Endothelial cell of umbilical vein (primary cell): ENCODE measurements at regions not wholly inside any gene's neighbourhood (a gene's known extent, or its start where the extent isn't known, plus 50 kb on each side); places are given as distances from the start of the nearest gene placed in this dataset.

Experiments used
- BruUV-seq: library from RNA; stranded (reverse); fragments of 400-500 nt; replicated peaks from 2 replicates; lab custom pipeline; 2021; lab: Mats Ljungman, UMichigan
- CTCF ChIA-PET: fragments of 300-600, 350-600 bp; sonication (Branson Sonifier 250); formaldehyde crosslinking; loops from one replicate; lab custom pipeline; 2021; ENCODE audit warnings: antibody characterized with exemption, inconsistent platforms; lab: Charles Lee
- POLR2A ChIA-PET: fragments of 300-600, 350-600 bp; sonication (Branson Sonifier 250); formaldehyde crosslinking; loops from one replicate; lab custom pipeline; 2021; ENCODE audit warnings: antibody characterized with exemption, inconsistent platforms; lab: Charles Lee
- DNase-seq: peaks from one replicate; pipeline ENCODE4 v3.0.0-alpha.2; 2011; ENCODE audit warnings: low read depth, low spot score
- FAIRE-seq: peaks from 2 replicates; lab custom pipeline; 2011; peaks lifted over from hg19 to GRCh38; lab: Jason Lieb, UNC
- H2AFZ ChIP-seq: 2 replicates; pipeline ENCODE4 v1.6.0; 2012; ENCODE audit warnings: low read depth, low read length, control low read depth, inconsistent platforms
- H3K27ac ChIP-seq: 2 replicates; pipeline ENCODE4 v1.5.1; 2011; ENCODE audit warnings: low read depth, mild to moderate bottlenecking, control low read depth, low read length, moderate library complexity; ENCODE audit not compliant: insufficient read depth
- H3K27me3 ChIP-seq, 2 experiments: 2 replicates each; pipeline versions ENCODE4 v1.6.0 to v1.6.1; 2011; ENCODE audit warnings: low read length in 2 of 2, mixed read lengths in 1 of 2; ENCODE audit not compliant: control insufficient read depth in 2 of 2, insufficient read depth in 2 of 2
- H3K36me3 ChIP-seq, 2 experiments: 2 replicates in 1 of 2; 3 replicates in 1 of 2; pipeline ENCODE4 v1.5.1; 2011; ENCODE audit warnings: low read length in 2 of 2, mild to moderate bottlenecking in 1 of 2, moderate library complexity in 1 of 2; ENCODE audit not compliant: control insufficient read depth in 2 of 2, insufficient read depth in 2 of 2; ENCODE audit errors: extremely low read depth in 1 of 2
- H3K4me1 ChIP-seq: 3 replicates; pipeline ENCODE4 v1.5.1; 2011; ENCODE audit warnings: mild to moderate bottlenecking, low read length; ENCODE audit not compliant: control insufficient read depth, insufficient read depth; ENCODE audit errors: extremely low read depth
- H3K4me2 ChIP-seq: 2 replicates; pipeline ENCODE4 v1.6.1; 2011; ENCODE audit warnings: low read length, control low read depth, mixed read lengths; ENCODE audit not compliant: insufficient read depth
- H3K4me3 ChIP-seq, 3 experiments: fragments of 200-600 bp in 1 of 3; sonication (generic), shearing (Covaris generic) in 1 of 3; replicated peaks in 1 of 3; 2 replicates each; pipeline ENCODE4 v1.5.1; 2011 to 2016; ENCODE audit warnings: control low read depth in 3 of 3, low read length in 3 of 3, mild to moderate bottlenecking in 2 of 3, inconsistent platforms in 1 of 3, low read depth in 1 of 3, moderate library complexity in 1 of 3; ENCODE audit not compliant: insufficient read depth in 1 of 3
- H3K79me2 ChIP-seq: 2 replicates; pipeline ENCODE4 v1.6.0; 2012; ENCODE audit warnings: low read length, inconsistent platforms; ENCODE audit not compliant: control insufficient read depth, insufficient read depth
- H3K9ac ChIP-seq: replicated peaks from 2 replicates; pipeline ENCODE3; 2011; ENCODE audit warnings: low read length, control low read depth; ENCODE audit not compliant: insufficient read depth; ENCODE audit errors: extremely low read depth
- H3K9me1 ChIP-seq: replicated peaks from 3 replicates; pipeline ENCODE4 v1.6.0; 2011; ENCODE audit warnings: mild to moderate bottlenecking, low read length; ENCODE audit not compliant: control insufficient read depth, insufficient read depth; ENCODE audit errors: extremely low read depth
- H3K9me3 ChIP-seq: replicated peaks from 2 replicates; pipeline ENCODE4 v1.5.1; 2012; ENCODE audit warnings: low read length, inconsistent platforms; ENCODE audit not compliant: control insufficient read depth, insufficient read depth
- H4K20me1 ChIP-seq: replicated peaks from 2 replicates; pipeline ENCODE3; 2011; ENCODE audit warnings: mild to moderate bottlenecking, low read length; ENCODE audit not compliant: control insufficient read depth, insufficient read depth; ENCODE audit errors: extremely low read depth
- MYC ChIP-seq: IDR thresholded peaks from one replicate; pipeline ENCODE4 v1.6.1; 2011; ENCODE audit warnings: mild to moderate bottlenecking, low read depth, low read length
- dilution Hi-C: fragments of 300-500 bp; cut with MboI; formaldehyde crosslinking; loops from one replicate; pipeline ENCODE4 v1.15.0; 2019; ENCODE audit warnings: low sequenced_read_pairs; ENCODE audit not compliant: extremely low pct_ligation_motif_present
- intact Hi-C: fragments of 100-400 bp; cut with micrococcal nuclease; formaldehyde crosslinking; loops from one replicate; pipeline ENCODE4 v1.10.0; 2022
- TF ChIP-seq, protein P1 (sequence below), 2 donors: IDR thresholded peaks; 1 replicate in 1 of 2; 2 replicates in 1 of 2; pipeline ENCODE4 v1.5.1; 2011; ENCODE audit warnings: low read length in 2 of 2, mild to moderate bottlenecking in 2 of 2, moderate library complexity in 2 of 2, control low read depth in 1 of 2, inconsistent platforms in 1 of 2, low read depth in 1 of 2; ENCODE audit not compliant: insufficient read depth in 1 of 2; ENCODE audit errors: extremely low read depth in 1 of 2

DNA sequence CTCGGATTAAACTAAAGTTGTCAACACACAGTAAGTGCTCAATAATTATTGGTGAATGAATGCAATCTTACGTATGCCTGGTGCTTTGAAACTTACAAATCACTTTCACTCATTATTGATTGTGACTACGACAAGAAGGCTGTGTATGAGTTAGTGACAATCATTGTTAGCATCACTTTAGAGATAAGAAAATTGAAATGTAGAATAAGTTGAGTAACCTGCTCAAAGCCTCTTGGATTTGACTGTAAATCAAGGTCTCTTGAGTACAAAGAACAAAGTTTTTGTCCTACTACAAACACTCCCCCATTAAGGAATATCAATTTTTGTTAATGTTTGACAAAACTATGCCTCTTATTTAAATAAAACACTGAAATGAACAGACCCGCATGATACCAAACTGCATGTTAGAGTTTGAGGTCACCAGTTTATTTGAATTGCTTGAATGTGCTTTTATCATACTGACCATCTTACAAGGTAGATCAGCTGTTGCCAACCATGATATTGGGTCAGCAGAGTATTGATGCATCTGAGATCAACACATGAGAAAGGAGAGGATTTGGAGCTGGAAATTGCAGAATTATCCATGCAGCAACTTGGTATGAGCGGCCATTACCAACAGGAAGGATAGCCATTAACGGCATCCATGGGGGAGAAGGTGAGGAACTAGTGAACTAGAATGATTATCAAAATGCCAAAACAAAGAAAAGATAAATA, 142.1 kb downstream of the IRS1 start:
- no peaks in the 10 kb centered on the region for H3K36me3 ChIP-seq
- no peak overlapping the region for H3K4me3 ChIP-seq
- dilution Hi-C loops (no loop called here), intact Hi-C loops (loop anchor here (5.0 to 10.0 kb wide), 2 partner anchors 283 to 610 kb away; no protein-coding TSS in a partner anchor)
- DNase-seq (no peak), FAIRE-seq (no peak)
- H3K4me2 ChIP-seq: no peak overlapping the region
- H3K27ac ChIP-seq: no peak overlapping the region
- H3K9me3 ChIP-seq: no peaks in the 10 kb centered on the region
- CTCF ChIA-PET: no interaction called here
- peaks cover 18 to 30% of the 10 kb centered on the region in 2 experiments for H3K27me3 ChIP-seq
- no peak overlapping the region for H3K9ac ChIP-seq
- H3K79me2 ChIP-seq: no peaks in the 10 kb centered on the region
- no peaks in the 10 kb centered on the region for H3K9me1 ChIP-seq
- POLR2A ChIA-PET: no interaction called here
- no peak overlapping the region for H2AFZ ChIP-seq
- H4K20me1 ChIP-seq: no peaks in the 10 kb centered on the region
- TF ChIP-seq, protein P1, sequence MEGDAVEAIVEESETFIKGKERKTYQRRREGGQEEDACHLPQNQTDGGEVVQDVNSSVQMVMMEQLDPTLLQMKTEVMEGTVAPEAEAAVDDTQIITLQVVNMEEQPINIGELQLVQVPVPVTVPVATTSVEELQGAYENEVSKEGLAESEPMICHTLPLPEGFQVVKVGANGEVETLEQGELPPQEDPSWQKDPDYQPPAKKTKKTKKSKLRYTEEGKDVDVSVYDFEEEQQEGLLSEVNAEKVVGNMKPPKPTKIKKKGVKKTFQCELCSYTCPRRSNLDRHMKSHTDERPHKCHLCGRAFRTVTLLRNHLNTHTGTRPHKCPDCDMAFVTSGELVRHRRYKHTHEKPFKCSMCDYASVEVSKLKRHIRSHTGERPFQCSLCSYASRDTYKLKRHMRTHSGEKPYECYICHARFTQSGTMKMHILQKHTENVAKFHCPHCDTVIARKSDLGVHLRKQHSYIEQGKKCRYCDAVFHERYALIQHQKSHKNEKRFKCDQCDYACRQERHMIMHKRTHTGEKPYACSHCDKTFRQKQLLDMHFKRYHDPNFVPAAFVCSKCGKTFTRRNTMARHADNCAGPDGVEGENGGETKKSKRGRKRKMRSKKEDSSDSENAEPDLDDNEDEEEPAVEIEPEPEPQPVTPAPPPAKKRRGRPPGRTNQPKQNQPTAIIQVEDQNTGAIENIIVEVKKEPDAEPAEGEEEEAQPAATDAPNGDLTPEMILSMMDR (IDR thresholded peaks at IDR 0.05; ENCODE audit: extremely low read depth in 1 of 2, insufficient read depth in 1 of 2, low read depth in 1 of 2, low read length in 2 of 2): no peak
- BruUV-seq: no TSS peak
- no peaks in the 10 kb centered on the region for H3K4me1 ChIP-seq

DNA sequence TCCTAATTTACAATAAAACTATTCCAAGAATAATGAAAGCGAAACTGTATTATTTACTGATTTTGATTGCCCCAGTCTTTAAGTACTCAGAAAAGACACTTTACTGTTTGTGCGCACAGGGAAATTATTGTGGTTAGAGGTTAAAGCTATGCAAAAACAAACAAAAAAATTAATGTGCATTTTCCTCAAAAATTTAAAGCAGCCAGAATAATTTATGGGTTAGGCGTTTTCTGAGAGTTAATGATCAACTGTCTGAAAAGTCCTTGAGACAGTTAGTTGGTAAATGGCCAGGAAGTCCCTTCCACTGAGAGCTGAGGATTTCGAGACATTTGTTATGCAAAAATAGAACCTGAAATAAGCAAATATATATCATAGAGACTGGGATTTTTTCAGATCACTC, 143.3 kb downstream of the IRS1 start:
- no peak for TF ChIP-seq MYC
- Histone ChIP-seq H4K20me1 (no peaks in the 10 kb centered on the region), H2AFZ (no peak overlapping the region), H3K4me3 (no peak overlapping the region), H3K36me3 (no peaks in the 10 kb centered on the region), H3K27me3 (peaks cover 18 to 32% of the 10 kb centered on the region in 2 experiments), H3K4me1 (no peaks in the 10 kb centered on the region), H3K4me2 (no peak overlapping the region), H3K27ac (no peak overlapping the region), H3K9me1 (no peaks in the 10 kb centered on the region), H3K79me2 (no peaks in the 10 kb centered on the region), H3K9ac (no peak overlapping the region), H3K9me3 (no peaks in the 10 kb centered on the region)
- intact Hi-C loops (loop anchor here (5.0 to 10.0 kb wide), 2 partner anchors 282 to 609 kb away; no protein-coding TSS in a partner anchor), dilution Hi-C loops (no loop called here)
- BruUV-seq: no TSS peak
- no peak for DNase-seq
- CTCF ChIA-PET: no interaction called here
- POLR2A ChIA-PET: no interaction called here
- no peak for FAIRE-seq
